Calu3 (cell line): ENCODE measurements at regions not wholly inside any gene's neighbourhood (a gene's known extent, or its start where the extent isn't known, plus 50 kb on each side); places are given as distances from the start of the nearest gene placed in this dataset.

Experiments used
- BruUV-seq: library from RNA; stranded (reverse); fragments of 400-500 nt; replicated peaks from 2 replicates; lab custom pipeline; 2021; lab: Mats Ljungman, UMichigan
- CTCF ChIA-PET: fragments of 300-600 bp; sonication (Branson Sonifier 250); formaldehyde crosslinking; loops from one replicate; lab custom pipeline; 2022; ENCODE audit warnings: antibody characterized with exemption; lab: Charles Lee
- DNase-seq: peaks from one replicate; pipeline ENCODE4 v3.0.0; 2022
- H3K27ac Mint-ChIP-seq: one replicate; pipeline ENCODE4 v1.8.0; 2022; ENCODE audit warnings: mixed read lengths; ENCODE audit not compliant: unreplicated experiment
- H3K27me3 Mint-ChIP-seq: one replicate; pipeline ENCODE4 v1.8.0; 2022; ENCODE audit warnings: mixed read lengths; ENCODE audit not compliant: unreplicated experiment
- H3K36me3 Mint-ChIP-seq: one replicate; pipeline ENCODE4 v1.8.0; 2022; ENCODE audit warnings: mild to moderate bottlenecking, moderate library complexity, mixed read lengths; ENCODE audit not compliant: insufficient read depth, unreplicated experiment
- H3K4me1 Mint-ChIP-seq: one replicate; pipeline ENCODE4 v1.8.0; 2022; ENCODE audit warnings: mild to moderate bottlenecking, low read depth, mixed read lengths; ENCODE audit not compliant: unreplicated experiment
- H3K4me3 Mint-ChIP-seq: one replicate; pipeline ENCODE4 v1.8.0; 2022; ENCODE audit warnings: mild to moderate bottlenecking, low read depth, moderate library complexity, mixed read lengths; ENCODE audit not compliant: unreplicated experiment
- H3K9me3 Mint-ChIP-seq: one replicate; pipeline ENCODE4 v1.8.0; 2022; ENCODE audit warnings: low read depth, mixed read lengths; ENCODE audit not compliant: unreplicated experiment
- intact Hi-C: fragments of 100-400 bp; cut with micrococcal nuclease; formaldehyde crosslinking; loops from one replicate; pipeline ENCODE4 v1.10.0; 2022; ENCODE audit not compliant: unreplicated experiment
- TF ChIP-seq, protein P1 (sequence below): fragments of 200-600 bp; IDR thresholded peaks from one replicate; pipeline ENCODE4 v1.8.0; 2022; ENCODE audit warnings: antibody characterized with exemption; ENCODE audit not compliant: unreplicated experiment

DNA sequence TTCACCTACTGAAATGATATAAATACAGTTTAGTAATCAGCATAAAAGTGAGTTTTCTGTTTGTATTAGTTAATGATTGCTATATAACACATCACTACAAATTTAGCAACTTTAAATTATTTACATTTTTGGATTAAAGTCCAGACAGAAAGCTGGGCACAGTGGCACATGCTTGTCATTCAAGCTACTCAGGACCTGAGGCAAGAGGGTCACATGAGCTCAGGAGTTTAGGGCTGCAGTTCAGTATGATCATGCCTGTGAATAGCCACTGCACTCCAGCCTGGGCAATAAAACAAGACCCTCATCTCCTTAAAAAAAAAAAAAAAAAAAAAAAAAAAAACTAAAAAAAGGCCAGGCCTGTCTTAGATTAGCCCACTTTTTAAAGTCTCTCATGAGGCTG is 273.6 kb upstream of the CTNND2 start:
- no peak for DNase-seq
- intact Hi-C loops: no loop called here
- Mint-ChIP-seq H3K27ac (no peak overlapping the region), H3K27me3 (no peaks in the 10 kb centered on the region), H3K36me3 (no peaks in the 10 kb centered on the region), H3K4me1 (no peaks in the 10 kb centered on the region), H3K9me3 (no peaks in the 10 kb centered on the region), H3K4me3 (no peak overlapping the region)
- BruUV-seq: no TSS peak
- TF ChIP-seq, protein P1, sequence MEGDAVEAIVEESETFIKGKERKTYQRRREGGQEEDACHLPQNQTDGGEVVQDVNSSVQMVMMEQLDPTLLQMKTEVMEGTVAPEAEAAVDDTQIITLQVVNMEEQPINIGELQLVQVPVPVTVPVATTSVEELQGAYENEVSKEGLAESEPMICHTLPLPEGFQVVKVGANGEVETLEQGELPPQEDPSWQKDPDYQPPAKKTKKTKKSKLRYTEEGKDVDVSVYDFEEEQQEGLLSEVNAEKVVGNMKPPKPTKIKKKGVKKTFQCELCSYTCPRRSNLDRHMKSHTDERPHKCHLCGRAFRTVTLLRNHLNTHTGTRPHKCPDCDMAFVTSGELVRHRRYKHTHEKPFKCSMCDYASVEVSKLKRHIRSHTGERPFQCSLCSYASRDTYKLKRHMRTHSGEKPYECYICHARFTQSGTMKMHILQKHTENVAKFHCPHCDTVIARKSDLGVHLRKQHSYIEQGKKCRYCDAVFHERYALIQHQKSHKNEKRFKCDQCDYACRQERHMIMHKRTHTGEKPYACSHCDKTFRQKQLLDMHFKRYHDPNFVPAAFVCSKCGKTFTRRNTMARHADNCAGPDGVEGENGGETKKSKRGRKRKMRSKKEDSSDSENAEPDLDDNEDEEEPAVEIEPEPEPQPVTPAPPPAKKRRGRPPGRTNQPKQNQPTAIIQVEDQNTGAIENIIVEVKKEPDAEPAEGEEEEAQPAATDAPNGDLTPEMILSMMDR: no peak
- CTCF ChIA-PET: interaction anchor here (0.7 kb wide), 1 partner anchor 562 kb away, joined by 9 read pairs; no protein-coding TSS in a partner anchor

DNA sequence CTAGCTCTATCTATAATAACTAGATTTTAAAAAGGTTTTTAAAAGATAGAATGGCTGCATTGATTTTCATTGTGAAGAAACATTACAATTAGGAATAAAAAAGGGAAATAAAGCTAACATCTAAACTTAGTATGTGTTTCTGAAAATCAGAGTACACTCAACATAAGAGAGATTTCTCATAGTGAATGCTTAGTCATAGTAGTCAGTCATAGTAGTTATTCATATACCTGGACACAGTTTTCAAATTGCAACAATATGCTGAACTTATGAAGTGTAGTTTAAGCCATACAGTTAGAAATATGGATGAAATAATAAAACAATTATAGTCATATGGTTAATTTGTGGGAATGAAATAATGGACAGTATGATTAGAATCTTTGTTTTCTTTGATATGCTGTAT is 273.0 kb upstream of the CTNND2 start:
- intact Hi-C loops: no loop called here
- H3K9me3 Mint-ChIP-seq: no peaks in the 10 kb centered on the region
- H3K27ac Mint-ChIP-seq: no peak overlapping the region
- H3K27me3 Mint-ChIP-seq: no peaks in the 10 kb centered on the region
- DNase-seq: no peak
- no peaks in the 10 kb centered on the region for H3K4me1 Mint-ChIP-seq
- H3K36me3 Mint-ChIP-seq: no peaks in the 10 kb centered on the region
- H3K4me3 Mint-ChIP-seq: no peak overlapping the region
- TF ChIP-seq, protein P1: no peak
- CTCF ChIA-PET: no interaction called here
- BruUV-seq: no TSS peak

DNA sequence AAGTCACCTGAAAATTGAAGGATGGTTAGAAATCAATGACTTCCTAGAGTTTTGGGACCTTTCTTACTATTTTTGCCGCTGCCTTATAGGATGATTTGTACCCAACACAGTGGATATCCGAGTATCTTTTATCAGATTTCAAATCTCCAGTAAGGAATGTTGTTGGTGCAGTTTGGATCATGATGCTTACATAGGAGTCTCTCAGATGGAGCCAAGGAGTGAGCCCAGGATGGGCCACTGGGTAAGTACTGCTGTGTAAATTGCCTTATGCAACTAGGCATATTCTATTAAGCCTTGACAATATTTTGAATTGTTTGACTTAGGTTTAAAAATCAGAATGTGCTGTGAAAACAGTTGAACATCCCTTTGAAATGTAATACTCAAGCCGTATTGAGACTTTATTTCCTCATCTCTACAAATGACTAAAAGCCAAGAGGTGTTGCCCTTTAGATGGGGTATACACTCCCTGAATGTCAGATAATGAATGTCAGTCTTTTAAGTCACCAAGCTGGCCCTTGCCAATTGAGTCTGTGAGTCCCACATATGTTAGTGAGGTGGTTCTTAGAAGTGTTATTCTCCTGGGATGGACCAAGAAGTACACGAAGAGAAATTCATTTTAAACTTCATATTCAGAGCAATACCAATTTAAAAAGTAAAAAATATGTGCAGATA is 271.8 kb upstream of the CTNND2 start:
- no peak for DNase-seq
- Mint-ChIP-seq H3K27me3 (no peaks in the 10 kb centered on the region), H3K9me3 (no peaks in the 10 kb centered on the region), H3K4me3 (no peak overlapping the region), H3K36me3 (no peaks in the 10 kb centered on the region), H3K4me1 (no peaks in the 10 kb centered on the region), H3K27ac (no peak overlapping the region)
- no TSS peak for BruUV-seq
- TF ChIP-seq, protein P1: no peak
- CTCF ChIA-PET: no interaction called here
- intact Hi-C loops: no loop called here

DNA sequence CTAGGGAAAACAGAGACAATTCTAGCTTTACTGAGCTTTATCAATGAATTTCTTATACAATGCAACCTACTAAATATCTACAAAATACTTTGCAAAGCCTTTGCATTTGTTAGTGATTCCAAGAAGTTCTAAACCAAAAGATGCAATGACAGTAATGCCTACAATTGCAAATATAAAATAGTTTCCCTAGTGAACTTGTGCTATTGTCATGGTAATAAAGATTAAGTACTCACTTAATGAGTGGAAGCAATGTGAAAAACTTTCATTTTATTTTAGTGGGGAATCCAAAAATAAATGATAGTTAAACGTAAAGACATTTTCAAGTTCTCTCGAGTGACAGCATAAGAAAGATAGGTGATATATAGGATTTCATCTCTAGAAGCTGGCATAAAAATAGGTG is 270.5 kb upstream of the CTNND2 start:
- CTCF ChIA-PET: no interaction called here
- intact Hi-C loops: no loop called here
- TF ChIP-seq, protein P1: no peak
- no peaks in the 10 kb centered on the region for H3K4me1 Mint-ChIP-seq
- H3K27ac Mint-ChIP-seq: no peak overlapping the region
- H3K4me3 Mint-ChIP-seq: no peak overlapping the region
- DNase-seq: no peak
- no peaks in the 10 kb centered on the region for H3K36me3 Mint-ChIP-seq
- H3K9me3 Mint-ChIP-seq: no peaks in the 10 kb centered on the region
- BruUV-seq: no TSS peak
- no peaks in the 10 kb centered on the region for H3K27me3 Mint-ChIP-seq
